Spleen (tissue), 11 donors: ENCODE measurements at regions not wholly inside any gene's neighbourhood (a gene's known extent, or its start where the extent isn't known, plus 50 kb on each side); places are given as distances from the start of the nearest gene placed in this dataset.

Experiments used
- DNase-seq: peaks from one replicate; pipeline ENCODE4 v3.0.0-alpha.2; 2020
- H3K27ac ChIP-seq, 8 donors: fragments of 200-600 bp; sonication (generic) in 7 of 8; 1 replicate in 4 of 8; 2 replicates in 4 of 8; pipeline versions ENCODE4 v1.5.0 to v1.8.0; 2016 to 2021; ENCODE audit warnings: inconsistent platforms in 4 of 8, mild to moderate bottlenecking in 4 of 8, moderate library complexity in 1 of 8
- H3K27me3 ChIP-seq, 7 donors: fragments of 200-600 bp; sonication (generic) in 6 of 7; replicated peaks in 1 of 7; 1 replicate in 4 of 7; 2 replicates in 3 of 7; pipeline versions ENCODE4 v1.5.0 to v1.8.0; 2016 to 2021; ENCODE audit warnings: inconsistent platforms in 3 of 7, mild to moderate bottlenecking in 1 of 7
- H3K36me3 ChIP-seq, 6 donors: fragments of 200-600 bp; sonication (generic) in 5 of 6; 1 replicate in 4 of 6; 2 replicates in 2 of 6; pipeline versions ENCODE4 v1.5.0 to v1.8.0; 2016 to 2021; ENCODE audit warnings: inconsistent platforms in 2 of 6
- H3K4me1 ChIP-seq, 6 donors: fragments of 200-600 bp; sonication (generic) in 5 of 6; 1 replicate in 3 of 6; 2 replicates in 3 of 6; pipeline versions ENCODE4 v1.5.0 to v1.8.0; 2016 to 2021; ENCODE audit warnings: inconsistent platforms in 3 of 6
- H3K4me3 ChIP-seq, 8 donors: fragments of 200-600 bp; sonication (generic) in 7 of 8; 1 replicate in 4 of 8; 2 replicates in 4 of 8; pipeline versions ENCODE4 v1.5.0 to v1.8.0; 2016 to 2021; ENCODE audit warnings: inconsistent platforms in 4 of 8, mild to moderate bottlenecking in 4 of 8, moderate library complexity in 2 of 8
- H3K9me3 ChIP-seq, 8 donors: fragments of 200-600 bp; sonication (generic) in 7 of 8; 1 replicate in 4 of 8; 2 replicates in 4 of 8; pipeline versions ENCODE4 v1.5.0 to v1.8.0; 2016 to 2021; ENCODE audit warnings: inconsistent platforms in 4 of 8
- CTCF ChIP-seq, 11 experiments: fragments of 200-600 bp in 7 of 11; fragments of 450-650 bp in 4 of 11; sonication (generic) in 4 of 11; IDR thresholded peaks in 8 of 11; conservative IDR thresholded peaks in 3 of 11; 1 replicate in 7 of 11; 2 replicates in 4 of 11; pipeline versions ENCODE4 v1.4.0 to v1.8.0; 2016 to 2021; ENCODE audit warnings: antibody characterized with exemption in 11 of 11, inconsistent platforms in 4 of 11, mild to moderate bottlenecking in 1 of 11
- POLR2A ChIP-seq, 3 donors: fragments of 450-650 bp; IDR thresholded peaks; one replicate each; pipeline ENCODE4 v1.5.1; 2017; ENCODE audit warnings: antibody characterized with exemption in 3 of 3, mild to moderate bottlenecking in 1 of 3
- POLR2AphosphoS5 ChIP-seq, 3 donors: sonication (generic); formaldehyde crosslinking; IDR thresholded peaks; one replicate each; pipeline ENCODE4 v1.5.1; 2017; ENCODE audit warnings: antibody characterized with exemption in 3 of 3
- WGBS, 5 donors: extraction: QIAGEN DNeasy Blood & Tissue Kit in 3 of 5; methylation state at CpG; one replicate each; pipeline versions ENCODE4 v1.1.5 to v1.1.7; 2013 to 2018; 5-methylcytosine and 5-hydroxymethylcytosine counted together
- intact Hi-C: fragments of 100-400 bp; cut with DNase I; formaldehyde crosslinking; loops from one replicate; pipeline ENCODE4 v1.15.0; 2023; ENCODE audit warnings: low total_unique reads
- donor health status: healthy with polysubstance abuse.
- donor health status: DM: no; HTN: no; CAD: no; lungs with moderate emphysema.
- donor health status: DM: no; HTN: no; CAD: no.
- donor health status: Bipolar disorder and iron deficiency.
- donor health status: healthy.
- donor health status: DM: no; HTN: no; CAD: no.
- donor health status: DM: yes; HTN: yes; CAD: no.

GRCh38 chr2:22656426-22656825 lies 728.6 kb upstream of the KLHL29 start:
- intact Hi-C loops: no loop called here
- no peaks in the 10 kb centered on the region for H3K4me1 ChIP-seq
- H3K27ac ChIP-seq: no peak overlapping the region
- H3K9me3 ChIP-seq: peaks cover 0 to 12% (median 2%) of the 10 kb centered on the region in 8 donors
- WGBS, 5 donors: 47 to 95% (median 70%) methylated on average over 1 of the region's 1 CpG; no CpG with 5 or more reads in 1 of the 5 donors
- TF ChIP-seq CTCF (IDR thresholded peaks at IDR 0.05 in 8 of 11, conservative IDR thresholded peaks at IDR 0.05 in 3 of 11) (no peak), POLR2AphosphoS5 (IDR thresholded peaks at IDR 0.05) (no peak), POLR2A (IDR thresholded peaks at IDR 0.05) (no peak)
- no peaks in the 10 kb centered on the region for H3K27me3 ChIP-seq
- no peak for DNase-seq
- H3K4me3 ChIP-seq: no peak overlapping the region
- H3K36me3 ChIP-seq: no peaks in the 10 kb centered on the region

- intact Hi-C loops: no loop called here
- H3K4me1 ChIP-seq: no peaks in the 10 kb centered on the region
- H3K36me3 ChIP-seq: no peaks in the 10 kb centered on the region
- 71 to 78% (median 76%) methylated on average over 6 of the region's 6 CpGs for WGBS, 5 donors
- H3K9me3 ChIP-seq: no peaks in the 10 kb centered on the region
- H3K4me3 ChIP-seq: no peak overlapping the region
- no peak overlapping the region for H3K27ac ChIP-seq
- H3K27me3 ChIP-seq: no peaks in the 10 kb centered on the region
- TF ChIP-seq POLR2A (IDR thresholded peaks at IDR 0.05) (no peak), POLR2AphosphoS5 (IDR thresholded peaks at IDR 0.05) (no peak), CTCF (IDR thresholded peaks at IDR 0.05 in 8 of 11, conservative IDR thresholded peaks at IDR 0.05 in 3 of 11) (no peak)
- no peak for DNase-seq
Measured at GRCh38 chr2:22673529-22673928, 711.5 kb upstream of the KLHL29 start.

GRCh38 chr2:22683914-22684313 lies 701.1 kb upstream of the KLHL29 start:
- H3K4me1 ChIP-seq: no peaks in the 10 kb centered on the region
- H3K4me3 ChIP-seq: no peak overlapping the region
- DNase-seq: no peak
- H3K27ac ChIP-seq: no peak overlapping the region
- no peak for TF ChIP-seq CTCF (IDR thresholded peaks at IDR 0.05 in 8 of 11, conservative IDR thresholded peaks at IDR 0.05 in 3 of 11)
- no peak for TF ChIP-seq POLR2A (IDR thresholded peaks at IDR 0.05)
- TF ChIP-seq POLR2AphosphoS5 (IDR thresholded peaks at IDR 0.05): no peak
- no peaks in the 10 kb centered on the region for H3K36me3 ChIP-seq
- H3K27me3 ChIP-seq: no peaks in the 10 kb centered on the region
- intact Hi-C loops: no loop called here
- peaks cover 0 to 8% (median 0%) of the 10 kb centered on the region in 8 donors for H3K9me3 ChIP-seq
- WGBS, 5 donors: 69 to 94% (median 85%) methylated on average over 1 of the region's 1 CpG

GRCh38 chr2:22690096-22690495 lies 694.9 kb upstream of the KLHL29 start:
- no peak for TF ChIP-seq POLR2AphosphoS5 (IDR thresholded peaks at IDR 0.05)
- TF ChIP-seq CTCF (IDR thresholded peaks at IDR 0.05 in 8 of 11, conservative IDR thresholded peaks at IDR 0.05 in 3 of 11): no peak
- no peak for TF ChIP-seq POLR2A (IDR thresholded peaks at IDR 0.05)
- Histone ChIP-seq H3K4me1 (no peaks in the 10 kb centered on the region), H3K27me3 (no peaks in the 10 kb centered on the region), H3K4me3 (no peak overlapping the region), H3K9me3 (peaks cover 0 to 8% (median 0%) of the 10 kb centered on the region in 8 donors), H3K27ac (no peak overlapping the region), H3K36me3 (no peaks in the 10 kb centered on the region)
- DNase-seq: no peak
- intact Hi-C loops: no loop called here
- 57 to 91% (median 81%) methylated on average over 1 of the region's 1 CpG for WGBS, 5 donors
